ENCODE measurements at regions not wholly inside any gene's neighbourhood (a gene's known extent, or its start where the extent isn't known, plus 50 kb on each side); places are given as distances from the start of the nearest gene placed in this dataset.

DNA sequence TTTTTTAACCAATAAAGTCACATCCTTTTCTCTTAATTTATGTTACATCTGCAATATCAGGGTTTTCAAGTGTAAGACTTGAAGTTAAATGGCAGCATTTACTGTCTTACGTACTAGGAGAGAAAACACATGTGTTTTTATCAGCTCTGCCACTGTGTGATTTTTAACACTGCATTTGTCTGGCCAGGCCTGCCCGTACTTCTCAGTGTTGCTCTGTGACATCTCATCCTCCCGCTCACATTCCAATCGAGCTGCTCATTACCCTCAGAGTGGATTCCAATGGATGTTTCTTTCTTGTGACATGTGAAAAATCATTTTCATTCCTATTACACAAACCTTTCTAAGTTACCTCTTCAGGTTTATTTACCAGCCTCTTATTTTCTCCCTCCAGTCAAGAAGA is 420.3 kb downstream of the FAT4 start:
- TF ChIP-seq POLR2AphosphoS5 (IDR thresholded peaks at IDR 0.05) (no peak), POLR2A (IDR thresholded peaks at IDR 0.05) (no peak)
- TF ChIP-seq, protein P1, sequence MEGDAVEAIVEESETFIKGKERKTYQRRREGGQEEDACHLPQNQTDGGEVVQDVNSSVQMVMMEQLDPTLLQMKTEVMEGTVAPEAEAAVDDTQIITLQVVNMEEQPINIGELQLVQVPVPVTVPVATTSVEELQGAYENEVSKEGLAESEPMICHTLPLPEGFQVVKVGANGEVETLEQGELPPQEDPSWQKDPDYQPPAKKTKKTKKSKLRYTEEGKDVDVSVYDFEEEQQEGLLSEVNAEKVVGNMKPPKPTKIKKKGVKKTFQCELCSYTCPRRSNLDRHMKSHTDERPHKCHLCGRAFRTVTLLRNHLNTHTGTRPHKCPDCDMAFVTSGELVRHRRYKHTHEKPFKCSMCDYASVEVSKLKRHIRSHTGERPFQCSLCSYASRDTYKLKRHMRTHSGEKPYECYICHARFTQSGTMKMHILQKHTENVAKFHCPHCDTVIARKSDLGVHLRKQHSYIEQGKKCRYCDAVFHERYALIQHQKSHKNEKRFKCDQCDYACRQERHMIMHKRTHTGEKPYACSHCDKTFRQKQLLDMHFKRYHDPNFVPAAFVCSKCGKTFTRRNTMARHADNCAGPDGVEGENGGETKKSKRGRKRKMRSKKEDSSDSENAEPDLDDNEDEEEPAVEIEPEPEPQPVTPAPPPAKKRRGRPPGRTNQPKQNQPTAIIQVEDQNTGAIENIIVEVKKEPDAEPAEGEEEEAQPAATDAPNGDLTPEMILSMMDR (IDR thresholded peaks at IDR 0.05): no peak

Data from suprapubic skin (tissue), 4 donors.